AG04449 (cell line): ENCODE measurements at regions not wholly inside any gene's neighbourhood (a gene's known extent, or its start where the extent isn't known, plus 50 kb on each side); places are given as distances from the start of the nearest gene placed in this dataset.

ENCODE experiments used
- CTCF ChIA-PET: fragments of 350-600 bp; formaldehyde crosslinking; extraction: SDS; loops from one replicate; lab custom pipeline; 2021; ENCODE audit warnings: antibody characterized with exemption; lab: Yijun Ruan, JAX
- POLR2A ChIA-PET: fragments of 400-600, 350-600 bp; formaldehyde crosslinking; extraction: SDS; loops from one replicate; lab custom pipeline; 2020; ENCODE audit warnings: antibody characterized with exemption, inconsistent platforms; lab: Yijun Ruan, JAX
- DNase-seq: peaks from one replicate; pipeline ENCODE4 v3.0.0-alpha.2; 2010; ENCODE audit warnings: low read depth, low spot score
- H3K4me3 ChIP-seq: 2 replicates; pipeline ENCODE4 v1.5.1; 2011; ENCODE audit warnings: low read depth, mild to moderate bottlenecking, control low read depth, low read length
- TF ChIP-seq, protein P1 (sequence below): IDR thresholded peaks from one replicate; pipeline ENCODE4 v1.5.1; 2011; ENCODE audit warnings: mild to moderate bottlenecking, moderate library complexity, low read length, control low read depth, inconsistent platforms; ENCODE audit not compliant: insufficient read depth; ENCODE audit errors: missing control alignments

- DNase-seq: no peak
- ChIA-PET POLR2A (no interaction called here), CTCF (no interaction called here)
- TF ChIP-seq, protein P1, sequence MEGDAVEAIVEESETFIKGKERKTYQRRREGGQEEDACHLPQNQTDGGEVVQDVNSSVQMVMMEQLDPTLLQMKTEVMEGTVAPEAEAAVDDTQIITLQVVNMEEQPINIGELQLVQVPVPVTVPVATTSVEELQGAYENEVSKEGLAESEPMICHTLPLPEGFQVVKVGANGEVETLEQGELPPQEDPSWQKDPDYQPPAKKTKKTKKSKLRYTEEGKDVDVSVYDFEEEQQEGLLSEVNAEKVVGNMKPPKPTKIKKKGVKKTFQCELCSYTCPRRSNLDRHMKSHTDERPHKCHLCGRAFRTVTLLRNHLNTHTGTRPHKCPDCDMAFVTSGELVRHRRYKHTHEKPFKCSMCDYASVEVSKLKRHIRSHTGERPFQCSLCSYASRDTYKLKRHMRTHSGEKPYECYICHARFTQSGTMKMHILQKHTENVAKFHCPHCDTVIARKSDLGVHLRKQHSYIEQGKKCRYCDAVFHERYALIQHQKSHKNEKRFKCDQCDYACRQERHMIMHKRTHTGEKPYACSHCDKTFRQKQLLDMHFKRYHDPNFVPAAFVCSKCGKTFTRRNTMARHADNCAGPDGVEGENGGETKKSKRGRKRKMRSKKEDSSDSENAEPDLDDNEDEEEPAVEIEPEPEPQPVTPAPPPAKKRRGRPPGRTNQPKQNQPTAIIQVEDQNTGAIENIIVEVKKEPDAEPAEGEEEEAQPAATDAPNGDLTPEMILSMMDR: no peak
- H3K4me3 ChIP-seq: no peak overlapping the region
Measured at GRCh38 chr7:153921408-153921807, 130.8 kb upstream of the DPP6 start.

GRCh38 chr7:153930696-153931095, 121.5 kb upstream of the DPP6 start:
- DNase-seq: no peak
- H3K4me3 ChIP-seq: no peak overlapping the region
- TF ChIP-seq, protein P1: no peak
- ChIA-PET CTCF (no interaction called here), POLR2A (no interaction called here)

DNA sequence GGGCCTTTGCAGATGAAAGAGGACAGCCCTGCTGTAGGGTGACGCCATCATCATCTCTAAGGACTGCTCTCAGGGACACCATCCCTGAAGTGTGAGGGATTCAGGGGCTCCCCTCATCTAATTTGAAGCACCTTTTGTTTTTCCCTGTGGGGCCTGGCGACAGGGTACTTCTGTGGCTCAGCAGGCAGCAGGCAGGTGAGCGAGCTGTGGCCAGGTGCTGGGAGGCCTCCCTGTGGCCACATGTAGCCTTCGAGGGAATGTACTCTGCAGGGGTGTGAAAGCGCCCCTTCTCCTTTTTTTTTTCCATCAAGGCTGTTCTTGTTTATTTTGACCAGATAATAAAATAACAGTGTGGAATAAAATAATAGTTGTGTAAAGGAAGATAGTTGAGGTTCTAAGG, 118.2 kb upstream of the DPP6 start:
- DNase-seq: no peak
- TF ChIP-seq, protein P1: no peak
- POLR2A ChIA-PET: no interaction called here
- H3K4me3 ChIP-seq: no peak overlapping the region
- CTCF ChIA-PET: no interaction called here

DNA sequence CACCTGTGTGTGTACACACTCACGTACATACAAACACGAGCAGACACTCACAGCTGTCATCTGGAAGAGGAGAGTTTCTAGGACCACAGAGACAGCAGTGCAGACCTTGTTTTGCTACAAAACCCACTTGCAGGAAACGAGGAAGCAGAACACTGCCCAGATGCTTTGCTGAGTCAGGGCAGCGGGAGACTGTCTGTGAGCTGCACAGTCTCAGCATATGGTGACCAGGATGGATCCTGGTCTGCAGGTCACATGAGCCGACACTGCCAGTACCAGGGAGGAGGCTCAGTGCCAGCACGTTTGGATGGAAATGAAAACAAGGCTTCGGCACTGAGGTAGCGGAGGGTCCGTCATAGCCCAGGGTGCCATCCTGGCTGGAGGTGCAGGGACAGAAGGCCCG, 117.6 kb upstream of the DPP6 start:
- ChIA-PET CTCF (no interaction called here), POLR2A (no interaction called here)
- no peak overlapping the region for H3K4me3 ChIP-seq
- TF ChIP-seq, protein P1: no peak
- DNase-seq: no peak

DNA sequence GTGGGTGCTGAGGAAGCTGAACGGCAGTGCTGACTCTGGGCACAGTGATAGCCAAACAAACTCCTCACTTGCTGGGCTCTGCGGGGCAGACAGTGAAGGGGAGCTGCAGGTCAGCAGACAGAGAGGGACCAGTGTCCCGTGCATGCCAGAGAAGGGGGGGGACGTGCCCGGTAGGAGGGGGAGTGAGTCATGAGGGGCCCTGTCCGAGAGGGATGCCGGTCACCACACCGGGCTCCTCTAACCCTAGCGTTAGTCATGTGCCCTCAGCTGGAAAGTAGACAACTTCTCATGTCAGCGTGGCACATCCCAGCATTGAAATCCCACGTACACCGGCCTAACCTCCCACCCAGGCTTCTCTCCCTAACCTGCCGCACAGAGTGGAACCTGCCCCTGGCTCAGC, 117.1 kb upstream of the DPP6 start:
- no peak for DNase-seq
- CTCF ChIA-PET: no interaction called here
- no peak overlapping the region for H3K4me3 ChIP-seq
- POLR2A ChIA-PET: no interaction called here
- TF ChIP-seq, protein P1: no peak

- no peak for DNase-seq
- H3K4me3 ChIP-seq: no peak overlapping the region
- ChIA-PET POLR2A (no interaction called here), CTCF (no interaction called here)
- TF ChIP-seq, protein P1: no peak
Measured at GRCh38 chr7:153938451-153938850, 113.7 kb upstream of the DPP6 start.
